Left forelimb (tissue), 1 donor: ENCODE measurements at regions not wholly inside any gene's neighbourhood (a gene's known extent, or its start where the extent isn't known, plus 50 kb on each side); places are given as distances from the start of the nearest gene placed in this dataset.
"Not testable (repeated sequence)": the region's sequence is repeated elsewhere in the genome, so short reads cannot be mapped to it uniquely, and the experiment has no call there.

Source experiments
- DNase-seq: peaks from one replicate; pipeline ENCODE4 v3.0.0-alpha.2; 2018; ENCODE audit warnings: low spot score

- no peak for DNase-seq
Measured at GRCh38 chr10:130510755-130511154, 374.6 kb downstream of the GLRX3 start.

GRCh38 chr10:130511766-130512165 is 375.6 kb downstream of the GLRX3 start:
- DNase-seq: no peak

- no peak for DNase-seq
Measured at GRCh38 chr10:130512936-130513335, 376.7 kb downstream of the GLRX3 start.

- DNase-seq: no peak
Measured at GRCh38 chr10:130513686-130514476, 377.7 kb downstream of the GLRX3 start.

- DNase-seq: no peak
Measured at GRCh38 chr10:130515670-130516069, 379.5 kb downstream of the GLRX3 start.

GRCh38 chr10:130516141-130516735 is 380.0 kb downstream of the GLRX3 start:
- no peak for DNase-seq

- not testable (repeated sequence) for DNase-seq
Measured at GRCh38 chr10:130518921-130519320, 382.7 kb downstream of the GLRX3 start.

GRCh38 chr10:130519791-130520190 is 383.6 kb downstream of the GLRX3 start:
- DNase-seq: no peak

- DNase-seq: no peak
Measured at GRCh38 chr10:130531312-130531711, 395.1 kb downstream of the GLRX3 start.

GRCh38 chr10:130541090-130541489 is 404.9 kb downstream of the GLRX3 start:
- DNase-seq: no peak

- DNase-seq: no peak
Measured at GRCh38 chr10:130542761-130543160, 406.6 kb downstream of the GLRX3 start.

GRCh38 chr10:130543794-130544193 is 407.6 kb downstream of the GLRX3 start:
- no peak for DNase-seq

- DNase-seq: no peak
Measured at GRCh38 chr10:130545122-130545521, 408.9 kb downstream of the GLRX3 start.

- no peak for DNase-seq
Measured at GRCh38 chr10:130545697-130546096, 409.5 kb downstream of the GLRX3 start.

- no peak for DNase-seq
Measured at GRCh38 chr10:130546841-130547240, 410.6 kb downstream of the GLRX3 start.

- DNase-seq: no peak
Measured at GRCh38 chr10:130547368-130547767, 411.2 kb downstream of the GLRX3 start.

GRCh38 chr10:130550952-130551674 is 414.9 kb downstream of the GLRX3 start:
- DNase-seq: no peak

GRCh38 chr10:130551676-130552075 is 415.5 kb downstream of the GLRX3 start:
- DNase-seq: no peak

- no peak for DNase-seq
Measured at GRCh38 chr10:130553826-130554225, 417.6 kb downstream of the GLRX3 start.

- no peak for DNase-seq
Measured at GRCh38 chr10:130554701-130555410, 418.7 kb downstream of the GLRX3 start.

GRCh38 chr10:130555411-130555750 is 419.2 kb downstream of the GLRX3 start:
- DNase-seq: no peak

GRCh38 chr10:130557181-130557845 is 421.1 kb downstream of the GLRX3 start:
- DNase-seq: no peak
